Tongue (tissue), 1 donor: ENCODE measurements at regions not wholly inside any gene's neighbourhood (a gene's known extent, or its start where the extent isn't known, plus 50 kb on each side); places are given as distances from the start of the nearest gene placed in this dataset.
A peak's percentile ranks its signal among the peaks of the same experiment; 100 is the strongest.

ENCODE experiments used
- DNase-seq: peaks from one replicate; pipeline ENCODE4 v3.0.0-alpha.2; 2015

- DNase-seq = no peak
Observed at GRCh38 chr7:22676385-22676784, 50.6 kb upstream of the IL6 start.

GRCh38 chr7:22675917-22676343 is 51.1 kb upstream of the IL6 start:
- DNase-seq = no peak

- no peak for DNase-seq
Observed at GRCh38 chr7:22675421-22675820, 51.6 kb upstream of the IL6 start.

GRCh38 chr7:22672846-22673680 is 53.9 kb upstream of the IL6 start:
- DNase-seq = no peak

GRCh38 chr7:22671177-22671879 is 55.7 kb upstream of the IL6 start:
- DNase-seq = no peak

- no peak for DNase-seq
Observed at GRCh38 chr7:22670422-22670815, 56.6 kb upstream of the IL6 start.

- no peak for DNase-seq
Observed at GRCh38 chr7:22669692-22670421, 57.1 kb upstream of the IL6 start.

- no peak for DNase-seq
Observed at GRCh38 chr7:22668971-22669401, 58.0 kb upstream of the IL6 start.

- DNase-seq = no peak
Observed at GRCh38 chr7:22667562-22668239, 59.3 kb upstream of the IL6 start.

- DNase-seq = no peak
Observed at GRCh38 chr7:22667187-22667561, 59.8 kb upstream of the IL6 start.

GRCh38 chr7:22666732-22667131 is 60.3 kb upstream of the IL6 start:
- DNase-seq = peak; percentile 23

- no peak for DNase-seq
Observed at GRCh38 chr7:22665923-22666322, 61.1 kb upstream of the IL6 start.

- no peak for DNase-seq
Observed at GRCh38 chr7:22664988-22665798, 61.8 kb upstream of the IL6 start.

GRCh38 chr7:22663721-22664120 is 63.3 kb upstream of the IL6 start:
- DNase-seq = no peak

GRCh38 chr7:22663357-22663718 is 63.7 kb upstream of the IL6 start:
- DNase-seq = no peak

- DNase-seq = no peak
Observed at GRCh38 chr7:22662556-22663356, 64.2 kb upstream of the IL6 start.

- DNase-seq = no peak
Observed at GRCh38 chr7:22662036-22662435, 65.0 kb upstream of the IL6 start.

GRCh38 chr7:22660732-22661131 is 66.3 kb upstream of the IL6 start:
- DNase-seq = no peak

GRCh38 chr7:22660293-22660692 is 66.7 kb upstream of the IL6 start:
- DNase-seq = no peak

GRCh38 chr7:22659741-22660140 is 67.3 kb upstream of the IL6 start:
- DNase-seq = no peak

- no peak for DNase-seq
Observed at GRCh38 chr7:22658031-22658430, 69.0 kb upstream of the IL6 start.
